Ectodermal cell (in vitro differentiated cells): ENCODE measurements at regions not wholly inside any gene's neighbourhood (a gene's known extent, or its start where the extent isn't known, plus 50 kb on each side); places are given as distances from the start of the nearest gene placed in this dataset.
"Not testable (repeated sequence)": the region's sequence is repeated elsewhere in the genome, so short reads cannot be mapped to it uniquely, and the experiment has no call there.

ENCODE experiments used
- H3K27ac ChIP-seq: 2 replicates; pipeline ENCODE4 v1.7.0; 2013; ENCODE audit warnings: mild to moderate bottlenecking, low read depth, low read length; ENCODE audit not compliant: insufficient read depth, poor library complexity, severe bottlenecking
- H3K27me3 ChIP-seq: 2 replicates; pipeline ENCODE4 v1.7.0; 2013; ENCODE audit warnings: mild to moderate bottlenecking, low read length; ENCODE audit not compliant: insufficient read depth, control insufficient read depth, poor library complexity, severe bottlenecking
- H3K36me3 ChIP-seq: one replicate; pipeline ENCODE4 v1.7.0; 2013; ENCODE audit warnings: low read length; ENCODE audit not compliant: control insufficient read depth, insufficient read depth
- H3K4me1 ChIP-seq: one replicate; pipeline ENCODE4 v1.7.0; 2013; ENCODE audit warnings: low read length; ENCODE audit not compliant: control insufficient read depth, insufficient read depth
- H3K4me3 ChIP-seq: 2 replicates; pipeline ENCODE4 v1.7.0; 2013; ENCODE audit warnings: low read depth, low read length, control low read depth; ENCODE audit not compliant: insufficient read depth
- H3K9me3 ChIP-seq: 2 replicates; pipeline ENCODE4 v1.7.0; 2013; ENCODE audit warnings: mild to moderate bottlenecking, low read length, moderate library complexity; ENCODE audit not compliant: control insufficient read depth
- WGBS, 2 experiments: methylation state at CpG; one replicate each; pipeline ENCODE4 v1.1.7; 2013; ENCODE audit warnings: missing lambda C conversion rate in 2 of 2; 5-methylcytosine and 5-hydroxymethylcytosine counted together

DNA sequence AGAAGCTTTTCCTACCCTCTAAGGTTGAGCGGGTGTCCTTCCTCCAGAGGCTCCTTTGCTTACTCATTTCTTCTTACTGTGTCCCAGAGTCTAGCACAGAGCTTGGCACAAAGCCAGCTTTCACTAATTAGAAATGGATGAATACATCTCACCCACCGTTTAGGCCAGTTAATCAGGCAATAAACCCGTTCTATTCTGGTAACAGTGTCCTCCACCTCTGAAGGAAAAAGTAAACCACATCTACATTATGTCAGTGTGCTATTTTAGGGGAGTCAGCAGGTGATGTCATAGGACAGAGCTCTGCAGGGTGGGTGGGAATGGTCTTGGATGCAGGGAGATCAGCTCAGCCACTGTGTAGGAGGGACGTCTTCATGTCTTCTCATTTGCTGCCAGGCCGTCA, 109.2 kb downstream of the OSTF1 start:
- H3K27ac ChIP-seq = no peak overlapping the region

GRCh38 chr9:75198436-75198835, 110.1 kb downstream of the OSTF1 start:
- 93 to 94% methylated on average over 7 of the region's 7 CpGs for WGBS, 2 experiments
- no peaks in the 10 kb centered on the region for H3K9me3 ChIP-seq

More for the DNA sequence above, 109.2 kb downstream of the OSTF1 start:
- Histone ChIP-seq H3K9me3 (no peaks in the 10 kb centered on the region), H3K4me3 (no peak overlapping the region), H3K27me3 (no peaks in the 10 kb centered on the region), H3K4me1 (no peaks in the 10 kb centered on the region), H3K36me3 (no peaks in the 10 kb centered on the region)
- WGBS, 2 experiments = 87 to 88% methylated on average over 5 of the region's 5 CpGs

DNA sequence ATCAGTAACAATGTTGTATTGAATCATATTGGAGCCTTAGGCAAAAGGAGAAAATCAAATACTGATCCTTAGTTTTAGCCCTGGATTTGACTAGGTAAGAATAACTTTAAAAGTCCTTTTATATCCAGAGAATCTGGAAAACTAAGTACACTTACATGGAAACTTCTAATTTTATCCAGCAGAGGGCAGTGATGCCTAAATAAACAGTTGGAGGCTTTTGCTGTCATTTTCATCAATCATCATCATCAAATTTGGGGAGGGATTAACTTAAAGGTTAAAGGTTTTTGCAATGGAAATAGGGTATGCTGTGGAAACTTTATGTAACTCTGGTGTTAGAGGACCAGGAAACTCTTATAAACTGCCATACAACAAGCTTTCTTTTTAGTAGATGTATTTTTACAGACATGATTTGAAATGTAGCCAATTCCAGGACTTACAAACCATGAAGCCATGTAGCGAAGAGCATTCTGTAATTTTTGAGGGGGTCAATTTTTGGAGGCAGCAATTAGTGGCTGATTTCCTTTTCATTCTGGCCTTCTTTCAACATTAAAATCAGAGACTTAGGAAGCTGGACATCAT, 112.7 kb downstream of the OSTF1 start:
- H3K27me3 ChIP-seq = no peaks in the 10 kb centered on the region
- no peaks in the 10 kb centered on the region for H3K4me1 ChIP-seq
- no peaks in the 10 kb centered on the region for H3K9me3 ChIP-seq
- H3K27ac ChIP-seq = no peak overlapping the region
- WGBS, 2 experiments = 85 to 100% methylated on average over 1 of the region's 1 CpG
- H3K36me3 ChIP-seq = no peaks in the 10 kb centered on the region
- H3K4me3 ChIP-seq = no peak overlapping the region

More at GRCh38 chr9:75198436-75198835, 110.1 kb downstream of the OSTF1 start:
- Histone ChIP-seq H3K27me3 (no peaks in the 10 kb centered on the region), H3K4me1 (no peaks in the 10 kb centered on the region), H3K4me3 (no peak overlapping the region), H3K36me3 (no peaks in the 10 kb centered on the region), H3K27ac (no peak overlapping the region)

- Histone ChIP-seq H3K27me3 (no peaks in the 10 kb centered on the region), H3K4me1 (no peaks in the 10 kb centered on the region), H3K27ac (no peak overlapping the region), H3K36me3 (no peaks in the 10 kb centered on the region), H3K9me3 (no peaks in the 10 kb centered on the region), H3K4me3 (no peak overlapping the region)
- WGBS, 2 experiments = 96 to 100% methylated on average over 3 of the region's 3 CpGs
Measured at GRCh38 chr9:75201480-75202209, 113.3 kb downstream of the OSTF1 start.

DNA sequence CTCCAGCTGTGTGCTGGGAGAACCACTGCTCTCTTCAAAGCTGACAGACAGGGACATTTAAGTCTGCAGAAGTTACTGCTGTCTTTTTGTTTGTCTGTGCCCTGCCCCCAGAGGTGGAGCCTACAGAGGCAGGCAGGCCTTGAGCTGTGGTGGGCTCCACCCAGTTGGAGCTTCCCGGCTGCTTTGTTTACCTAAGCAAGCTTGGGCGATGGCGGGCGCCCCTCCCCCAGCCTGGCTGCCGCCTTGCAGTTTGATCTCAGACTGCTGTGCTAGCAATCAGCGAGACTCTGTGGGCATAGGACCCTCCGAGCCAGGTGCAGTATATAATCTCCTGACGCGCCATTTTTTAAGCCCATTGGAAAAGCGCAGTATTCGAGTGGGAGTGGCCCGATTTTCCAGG, 119.7 kb downstream of the OSTF1 start:
- H3K36me3 ChIP-seq, H3K4me1 ChIP-seq, H3K4me3 ChIP-seq, H3K27me3 ChIP-seq, H3K9me3 ChIP-seq, H3K27ac ChIP-seq: not testable (repeated sequence)
- WGBS, 2 experiments = 92 to 93% methylated on average over 12 of the region's 12 CpGs

- 76 to 77% methylated on average over 3 of the region's 3 CpGs for WGBS, 2 experiments
Measured at GRCh38 chr9:75210215-75210614, 121.9 kb downstream of the OSTF1 start.

GRCh38 chr9:75213765-75214164, 125.5 kb downstream of the OSTF1 start:
- 92 to 94% methylated on average over 3 of the region's 3 CpGs for WGBS, 2 experiments
- Histone ChIP-seq H3K27ac (no peak overlapping the region), H3K36me3 (no peaks in the 10 kb centered on the region), H3K27me3 (no peaks in the 10 kb centered on the region), H3K4me3 (no peak overlapping the region), H3K4me1 (no peaks in the 10 kb centered on the region), H3K9me3 (no peaks in the 10 kb centered on the region)

More at GRCh38 chr9:75210215-75210614, 121.9 kb downstream of the OSTF1 start:
- no peaks in the 10 kb centered on the region for H3K4me1 ChIP-seq
- H3K9me3 ChIP-seq = no peaks in the 10 kb centered on the region
- H3K27ac ChIP-seq = no peak overlapping the region
- no peaks in the 10 kb centered on the region for H3K36me3 ChIP-seq
- H3K4me3 ChIP-seq = no peak overlapping the region
- no peaks in the 10 kb centered on the region for H3K27me3 ChIP-seq

DNA sequence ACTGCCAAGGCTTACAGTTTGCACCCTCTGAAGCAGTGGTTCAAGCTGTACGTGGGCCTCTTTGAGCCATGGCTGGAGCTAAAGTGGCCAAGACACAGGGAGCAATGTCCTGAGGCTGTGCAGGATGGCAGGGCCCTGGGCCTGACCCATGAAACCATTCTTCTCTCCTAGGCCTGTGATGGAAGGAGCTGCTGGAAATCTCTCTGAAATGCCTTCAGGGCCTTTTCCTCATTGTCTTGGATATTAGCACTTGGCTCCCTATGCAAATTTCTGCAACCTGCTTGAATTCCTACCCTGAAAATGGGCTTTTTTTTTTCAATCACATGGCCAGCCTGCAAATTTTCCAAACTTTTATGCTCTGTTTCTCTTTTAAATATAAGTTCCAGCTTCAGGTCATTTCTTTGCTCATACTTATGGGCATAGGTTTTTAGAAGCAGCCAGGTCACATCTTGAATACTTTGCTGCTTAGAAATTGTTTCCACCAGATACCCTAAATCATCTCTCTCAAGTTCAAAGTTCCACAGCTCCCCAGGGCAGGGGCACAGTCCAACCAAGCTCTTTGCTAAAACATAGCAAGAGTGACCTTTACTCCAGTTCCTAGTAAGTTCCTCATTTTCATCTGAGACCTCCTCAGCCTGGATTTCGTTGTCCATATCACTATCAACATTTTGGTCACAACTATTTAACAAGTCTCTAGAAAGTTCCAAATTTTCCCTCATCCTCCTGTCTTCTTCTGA, 138.3 kb downstream of the OSTF1 start:
- no peak overlapping the region for H3K4me3 ChIP-seq
- H3K27me3 ChIP-seq = no peaks in the 10 kb centered on the region
- H3K4me1 ChIP-seq = no peaks in the 10 kb centered on the region
- no peaks in the 10 kb centered on the region for H3K9me3 ChIP-seq
- no peaks in the 10 kb centered on the region for H3K36me3 ChIP-seq
- H3K27ac ChIP-seq = no peak overlapping the region
- 72 to 77% methylated on average over 2 of the region's 2 CpGs for WGBS, 2 experiments

GRCh38 chr9:75228893-75229292, 140.6 kb downstream of the OSTF1 start:
- Histone ChIP-seq H3K27me3 (no peaks in the 10 kb centered on the region), H3K4me1 (no peaks in the 10 kb centered on the region), H3K27ac (no peak overlapping the region), H3K9me3 (no peaks in the 10 kb centered on the region), H3K4me3 (no peak overlapping the region), H3K36me3 (no peaks in the 10 kb centered on the region)
- WGBS, 2 experiments = 91% methylated on average over 3 of the region's 3 CpGs

- Histone ChIP-seq H3K9me3 (no peaks in the 10 kb centered on the region), H3K36me3 (no peaks in the 10 kb centered on the region), H3K4me1 (no peaks in the 10 kb centered on the region), H3K4me3 (no peak overlapping the region), H3K27ac (no peak overlapping the region), H3K27me3 (no peaks in the 10 kb centered on the region)
- 80 to 92% methylated on average over 5 of the region's 5 CpGs for WGBS, 2 experiments
Measured at GRCh38 chr9:75229605-75230332, 141.5 kb downstream of the OSTF1 start.
